ENCODE measurements at regions not wholly inside any gene's neighbourhood (a gene's known extent, or its start where the extent isn't known, plus 50 kb on each side); places are given as distances from the start of the nearest gene placed in this dataset.

DNA sequence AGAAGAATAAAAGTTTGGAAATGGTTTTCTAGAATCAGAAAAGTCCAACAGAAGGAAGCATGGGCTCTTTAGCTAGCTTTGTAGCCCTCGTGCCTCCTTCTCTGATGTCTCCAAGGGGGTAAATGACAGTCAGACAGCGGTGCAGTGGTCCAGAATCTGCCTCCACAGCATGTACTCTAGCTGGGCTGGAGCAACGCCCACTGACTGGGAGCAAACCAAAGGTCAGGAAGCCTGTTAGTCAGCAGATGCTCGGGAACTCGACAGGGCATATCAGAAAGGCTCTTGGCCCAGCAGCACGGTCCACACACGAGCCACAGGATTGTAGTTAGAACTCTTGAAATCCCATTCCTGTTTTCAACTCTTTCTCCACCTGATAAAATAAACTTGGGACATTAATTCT, 164.3 kb downstream of the GRIN2B start:
- TF ChIP-seq, protein P1, sequence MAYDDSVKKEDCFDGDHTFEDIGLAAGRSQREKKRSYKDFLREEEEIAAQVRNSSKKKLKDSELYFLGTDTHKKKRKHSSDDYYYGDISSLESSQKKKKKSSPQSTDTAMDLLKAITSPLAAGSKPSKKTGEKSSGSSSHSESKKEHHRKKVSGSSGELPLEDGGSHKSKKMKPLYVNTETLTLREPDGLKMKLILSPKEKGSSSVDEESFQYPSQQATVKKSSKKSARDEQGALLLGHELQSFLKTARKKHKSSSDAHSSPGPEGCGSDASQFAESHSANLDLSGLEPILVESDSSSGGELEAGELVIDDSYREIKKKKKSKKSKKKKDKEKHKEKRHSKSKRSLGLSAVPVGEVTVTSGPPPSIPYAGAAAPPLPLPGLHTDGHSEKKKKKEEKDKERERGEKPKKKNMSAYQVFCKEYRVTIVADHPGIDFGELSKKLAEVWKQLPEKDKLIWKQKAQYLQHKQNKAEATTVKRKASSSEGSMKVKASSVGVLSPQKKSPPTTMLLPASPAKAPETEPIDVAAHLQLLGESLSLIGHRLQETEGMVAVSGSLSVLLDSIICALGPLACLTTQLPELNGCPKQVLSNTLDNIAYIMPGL (CRISPR knock-in tag; IDR thresholded peaks at IDR 0.05; ENCODE audit: borderline replicate concordance in 1 of 2, low read depth in 1 of 2), result no peak
- TF ChIP-seq, protein P2, sequence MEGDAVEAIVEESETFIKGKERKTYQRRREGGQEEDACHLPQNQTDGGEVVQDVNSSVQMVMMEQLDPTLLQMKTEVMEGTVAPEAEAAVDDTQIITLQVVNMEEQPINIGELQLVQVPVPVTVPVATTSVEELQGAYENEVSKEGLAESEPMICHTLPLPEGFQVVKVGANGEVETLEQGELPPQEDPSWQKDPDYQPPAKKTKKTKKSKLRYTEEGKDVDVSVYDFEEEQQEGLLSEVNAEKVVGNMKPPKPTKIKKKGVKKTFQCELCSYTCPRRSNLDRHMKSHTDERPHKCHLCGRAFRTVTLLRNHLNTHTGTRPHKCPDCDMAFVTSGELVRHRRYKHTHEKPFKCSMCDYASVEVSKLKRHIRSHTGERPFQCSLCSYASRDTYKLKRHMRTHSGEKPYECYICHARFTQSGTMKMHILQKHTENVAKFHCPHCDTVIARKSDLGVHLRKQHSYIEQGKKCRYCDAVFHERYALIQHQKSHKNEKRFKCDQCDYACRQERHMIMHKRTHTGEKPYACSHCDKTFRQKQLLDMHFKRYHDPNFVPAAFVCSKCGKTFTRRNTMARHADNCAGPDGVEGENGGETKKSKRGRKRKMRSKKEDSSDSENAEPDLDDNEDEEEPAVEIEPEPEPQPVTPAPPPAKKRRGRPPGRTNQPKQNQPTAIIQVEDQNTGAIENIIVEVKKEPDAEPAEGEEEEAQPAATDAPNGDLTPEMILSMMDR (CRISPR knock-in tag; IDR thresholded peaks at IDR 0.05), result no peak
- TF ChIP-seq, protein P3, sequence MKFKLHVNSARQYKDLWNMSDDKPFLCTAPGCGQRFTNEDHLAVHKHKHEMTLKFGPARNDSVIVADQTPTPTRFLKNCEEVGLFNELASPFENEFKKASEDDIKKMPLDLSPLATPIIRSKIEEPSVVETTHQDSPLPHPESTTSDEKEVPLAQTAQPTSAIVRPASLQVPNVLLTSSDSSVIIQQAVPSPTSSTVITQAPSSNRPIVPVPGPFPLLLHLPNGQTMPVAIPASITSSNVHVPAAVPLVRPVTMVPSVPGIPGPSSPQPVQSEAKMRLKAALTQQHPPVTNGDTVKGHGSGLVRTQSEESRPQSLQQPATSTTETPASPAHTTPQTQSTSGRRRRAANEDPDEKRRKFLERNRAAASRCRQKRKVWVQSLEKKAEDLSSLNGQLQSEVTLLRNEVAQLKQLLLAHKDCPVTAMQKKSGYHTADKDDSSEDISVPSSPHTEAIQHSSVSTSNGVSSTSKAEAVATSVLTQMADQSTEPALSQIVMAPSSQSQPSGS (CRISPR knock-in tag; IDR thresholded peaks at IDR 0.05), result no peak
- no peak for TF ChIP-seq ZNF333 (CRISPR knock-in tag; IDR thresholded peaks at IDR 0.05; ENCODE audit: borderline replicate concordance)
- TF ChIP-seq ZNF747 (CRISPR knock-in tag; IDR thresholded peaks at IDR 0.05; ENCODE audit: borderline replicate concordance), result no peak

Measured in HepG2 (cell line).